PC-9 (cell line): ENCODE measurements at regions not wholly inside any gene's neighbourhood (a gene's known extent, or its start where the extent isn't known, plus 50 kb on each side); places are given as distances from the start of the nearest gene placed in this dataset.

Experiments
- BruUV-seq: library from RNA; stranded (reverse); fragments of 400-500 nt; replicated peaks from 2 replicates; lab custom pipeline; 2021; lab: Mats Ljungman, UMichigan
- CTCF ChIA-PET: fragments of 300-600 bp; sonication (Branson Sonifier 250); formaldehyde crosslinking; loops from one replicate; lab custom pipeline; 2022; ENCODE audit warnings: antibody characterized with exemption; lab: Charles Lee
- POLR2A ChIA-PET: fragments of 300-600 bp; sonication (Branson Sonifier 250); formaldehyde crosslinking; loops from one replicate; lab custom pipeline; 2022; ENCODE audit warnings: antibody characterized with exemption; ENCODE audit not compliant: unreplicated experiment; lab: Charles Lee
- DNase-seq, 2 experiments: peaks; one replicate each; pipeline versions ENCODE4 v3.0.0 to v3.0.0-alpha.2; 2015 to 2022; ENCODE audit warnings: mixed read lengths in 1 of 2
- H2AFZ ChIP-seq: fragments of 200-600 bp; sonication (generic); 2 replicates; pipeline ENCODE4 v1.8.1; 2017; ENCODE audit warnings: antibody characterized with exemption
- H3F3A ChIP-seq: fragments of 200-600 bp; sonication (generic); 2 replicates; pipeline ENCODE4 v1.8.1; 2017; ENCODE audit warnings: antibody characterized with exemption, mild to moderate bottlenecking, low read depth; ENCODE audit not compliant: insufficient read depth
- H3K27ac ChIP-seq: fragments of 200-600 bp; sonication (generic); 2 replicates; pipeline ENCODE4 v1.6.1; 2016; ENCODE audit warnings: mixed run types
- H3K27me3 ChIP-seq: fragments of 200-600 bp; sonication (generic); 2 replicates; pipeline ENCODE4 v1.6.1; 2016; ENCODE audit warnings: low read depth, mixed run types; ENCODE audit not compliant: insufficient read depth
- H3K36me3 ChIP-seq: fragments of 200-600 bp; sonication (generic); 2 replicates; pipeline ENCODE4 v1.6.1; 2016; ENCODE audit warnings: low read depth, mixed run types
- H3K4me1 ChIP-seq: fragments of 200-600 bp; sonication (generic); replicated peaks from 2 replicates; pipeline ENCODE4 v1.6.1; 2016; ENCODE audit warnings: mixed run types; ENCODE audit not compliant: insufficient read depth
- H3K4me2 ChIP-seq: fragments of 200-600 bp; sonication (generic); 2 replicates; pipeline ENCODE4 v1.6.1; 2017; ENCODE audit warnings: mixed run types
- H3K4me3 ChIP-seq: fragments of 200-600 bp; sonication (generic); 2 replicates; pipeline ENCODE4 v1.6.1; 2016; ENCODE audit warnings: mixed run types
- H3K79me2 ChIP-seq: fragments of 200-600 bp; sonication (generic); 2 replicates; pipeline ENCODE4 v1.6.1; 2017; ENCODE audit warnings: low read depth, mixed run types
- H3K9me2 ChIP-seq: fragments of 200-600 bp; sonication (generic); 2 replicates; pipeline ENCODE4 v1.8.1; 2017; ENCODE audit warnings: mild to moderate bottlenecking; ENCODE audit not compliant: insufficient read depth
- H3K9me3 ChIP-seq: fragments of 200-600 bp; sonication (generic); 2 replicates; pipeline ENCODE4 v1.8.1; 2016; ENCODE audit warnings: low read depth; ENCODE audit not compliant: insufficient read depth
- H4K20me1 ChIP-seq: fragments of 200-600 bp; sonication (generic); 2 replicates; pipeline ENCODE4 v1.8.1; 2017; ENCODE audit not compliant: insufficient read depth
- CTCF ChIP-seq: fragments of 200-600 bp; sonication (generic); conservative IDR thresholded peaks from 2 replicates; pipeline ENCODE4 v1.6.1; 2017; ENCODE audit warnings: mixed run types, antibody characterized with exemption, mild to moderate bottlenecking, moderate library complexity
- EZH2 ChIP-seq: fragments of 200-600 bp; sonication (generic); IDR thresholded peaks from 2 replicates; pipeline ENCODE4 v1.8.0; 2017; ENCODE audit warnings: antibody characterized with exemption, low read depth
- intact Hi-C: fragments of 100-400 bp; cut with micrococcal nuclease; formaldehyde crosslinking; loops from one replicate; pipeline ENCODE4 v1.10.0; 2022; ENCODE audit not compliant: unreplicated experiment

DNA sequence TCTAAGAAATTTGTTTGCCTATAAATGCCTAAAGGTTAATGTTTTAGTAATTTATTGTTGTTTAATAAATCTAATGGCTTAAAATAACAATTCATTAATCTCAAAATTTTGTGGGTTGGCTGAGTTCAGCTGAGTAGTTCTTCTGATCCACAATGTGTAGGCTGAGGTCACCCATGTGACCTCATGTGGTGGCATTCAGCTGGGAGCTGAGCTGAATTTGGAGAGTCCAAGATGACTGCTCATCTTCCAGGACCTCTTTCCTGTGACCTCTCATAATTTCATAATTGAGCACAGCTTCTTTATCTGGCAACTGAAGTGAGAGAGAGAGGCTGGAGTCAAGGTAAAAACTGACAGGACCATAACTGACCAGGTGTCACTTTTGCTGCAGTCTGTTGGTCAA is 132.4 kb downstream of the TXNL1 start:
- H3F3A ChIP-seq = no peaks in the 10 kb centered on the region
- DNase-seq = no peak
- TF ChIP-seq CTCF (no peak), EZH2 (no peak)
- no peaks in the 10 kb centered on the region for H3K27me3 ChIP-seq
- no peaks in the 10 kb centered on the region for H3K9me3 ChIP-seq
- CTCF ChIA-PET = no interaction called here
- no peaks in the 10 kb centered on the region for H3K79me2 ChIP-seq
- H3K36me3 ChIP-seq = no peaks in the 10 kb centered on the region
- POLR2A ChIA-PET = no interaction called here
- intact Hi-C loops = no loop called here
- H3K4me2 ChIP-seq = no peak overlapping the region
- no peaks in the 10 kb centered on the region for H3K9me2 ChIP-seq
- H2AFZ ChIP-seq = no peak overlapping the region
- no peak overlapping the region for H3K4me3 ChIP-seq
- no peaks in the 10 kb centered on the region for H3K4me1 ChIP-seq
- BruUV-seq = no TSS peak
- no peak overlapping the region for H3K27ac ChIP-seq
- H4K20me1 ChIP-seq = no peaks in the 10 kb centered on the region

GRCh38 chr18:56505293-56505692 is 133.1 kb downstream of the TXNL1 start:
- no peaks in the 10 kb centered on the region for H3K79me2 ChIP-seq
- ChIA-PET CTCF (no interaction called here), POLR2A (no interaction called here)

GRCh38 chr18:56501896-56502295 is 136.5 kb downstream of the TXNL1 start:
- ChIA-PET CTCF (no interaction called here), POLR2A (no interaction called here)
- no peaks in the 10 kb centered on the region for H3K36me3 ChIP-seq
- H3K4me2 ChIP-seq = no peak overlapping the region
- H3K27ac ChIP-seq = no peak overlapping the region
- no peaks in the 10 kb centered on the region for H3K4me1 ChIP-seq
- no peaks in the 10 kb centered on the region for H3F3A ChIP-seq
- no peak for DNase-seq
- TF ChIP-seq EZH2 (no peak), CTCF (no peak)
- intact Hi-C loops = no loop called here
- H2AFZ ChIP-seq = no peak overlapping the region
- no peak overlapping the region for H3K4me3 ChIP-seq
- BruUV-seq = no TSS peak
- no peaks in the 10 kb centered on the region for H3K27me3 ChIP-seq
- no peaks in the 10 kb centered on the region for H4K20me1 ChIP-seq
- no peaks in the 10 kb centered on the region for H3K9me2 ChIP-seq
- H3K79me2 ChIP-seq = no peaks in the 10 kb centered on the region
- no peaks in the 10 kb centered on the region for H3K9me3 ChIP-seq

More at GRCh38 chr18:56505293-56505692, 133.1 kb downstream of the TXNL1 start:
- intact Hi-C loops = no loop called here
- no peaks in the 10 kb centered on the region for H3K9me2 ChIP-seq
- H3K4me1 ChIP-seq = no peaks in the 10 kb centered on the region
- no peak for DNase-seq
- no peaks in the 10 kb centered on the region for H3F3A ChIP-seq
- no peaks in the 10 kb centered on the region for H3K27me3 ChIP-seq
- no peaks in the 10 kb centered on the region for H3K36me3 ChIP-seq
- no peak for TF ChIP-seq EZH2
- no peak for TF ChIP-seq CTCF
- BruUV-seq = no TSS peak
- H3K27ac ChIP-seq = no peak overlapping the region
- H3K4me2 ChIP-seq = no peak overlapping the region
- H3K4me3 ChIP-seq = no peak overlapping the region
- no peaks in the 10 kb centered on the region for H3K9me3 ChIP-seq
- no peak overlapping the region for H2AFZ ChIP-seq
- H4K20me1 ChIP-seq = no peaks in the 10 kb centered on the region
